ENCODE measurements at regions not wholly inside any gene's neighbourhood (a gene's known extent, or its start where the extent isn't known, plus 50 kb on each side); places are given as distances from the start of the nearest gene placed in this dataset.

GRCh38 chr6:164911873-164912580 is 397.4 kb downstream of the C6orf118 start:
- TF ChIP-seq CTCF (IDR thresholded peaks at IDR 0.05) (no peak), POLR2A (IDR thresholded peaks at IDR 0.05) (no peak)
